Vagina (tissue), 2 donors: ENCODE measurements at regions not wholly inside any gene's neighbourhood (a gene's known extent, or its start where the extent isn't known, plus 50 kb on each side); places are given as distances from the start of the nearest gene placed in this dataset.
"Not testable (repeated sequence)": the region's sequence is repeated elsewhere in the genome, so short reads cannot be mapped to it uniquely, and the experiment has no call there.

Experiments
- DNase-seq, 2 donors: peaks; one replicate each; pipeline ENCODE4 v3.0.0-alpha.2; 2017; ENCODE audit errors: extremely low spot score in 2 of 2
- H3K27ac ChIP-seq: fragments of 200-600 bp; sonication (generic); one replicate; pipeline ENCODE4 v1.5.1; 2019
- H3K27me3 ChIP-seq: fragments of 200-600 bp; sonication (generic); one replicate; pipeline ENCODE4 v1.5.1; 2019
- H3K36me3 ChIP-seq, 2 donors: fragments of 200-600 bp; sonication (generic); one replicate each; pipeline ENCODE4 v1.5.1; 2017 to 2019
- H3K4me1 ChIP-seq: fragments of 200-600 bp; sonication (generic); one replicate; pipeline ENCODE4 v1.5.1; 2019
- H3K4me3 ChIP-seq, 2 donors: fragments of 200-600 bp; sonication (generic); 1 replicate in 1 of 2; 2 replicates in 1 of 2; pipeline ENCODE4 v1.5.1; 2016 to 2019
- H3K9me3 ChIP-seq: fragments of 200-600 bp; sonication (generic); one replicate; pipeline ENCODE4 v1.5.1; 2019
- POLR2A ChIP-seq, 2 donors: fragments of 450-650 bp; IDR thresholded peaks; one replicate each; pipeline ENCODE4 v1.6.1; 2017; ENCODE audit warnings: antibody characterized with exemption in 2 of 2, mild to moderate bottlenecking in 2 of 2, moderate library complexity in 2 of 2
- POLR2AphosphoS5 ChIP-seq, 2 donors: sonication (generic); formaldehyde crosslinking; IDR thresholded peaks; one replicate each; pipeline ENCODE4 v1.9.0; 2017; ENCODE audit warnings: antibody characterized with exemption in 2 of 2, mild to moderate bottlenecking in 2 of 2, low read depth in 1 of 2; ENCODE audit not compliant: insufficient read depth in 1 of 2
- intact Hi-C: fragments of 100-400 bp; cut with DNase I; formaldehyde crosslinking; loops from one replicate; pipeline ENCODE4 v1.15.1; 2023
- TF ChIP-seq, protein P1 (sequence below), 3 experiments: fragments of 450-650 bp in 2 of 3; fragments of 200-600 bp in 1 of 3; sonication (generic) in 1 of 3; IDR thresholded peaks; one replicate each; pipeline ENCODE4 v1.5.1; 2017 to 2019; ENCODE audit warnings: antibody characterized with exemption in 3 of 3, mild to moderate bottlenecking in 2 of 3, moderate library complexity in 2 of 3

DNA sequence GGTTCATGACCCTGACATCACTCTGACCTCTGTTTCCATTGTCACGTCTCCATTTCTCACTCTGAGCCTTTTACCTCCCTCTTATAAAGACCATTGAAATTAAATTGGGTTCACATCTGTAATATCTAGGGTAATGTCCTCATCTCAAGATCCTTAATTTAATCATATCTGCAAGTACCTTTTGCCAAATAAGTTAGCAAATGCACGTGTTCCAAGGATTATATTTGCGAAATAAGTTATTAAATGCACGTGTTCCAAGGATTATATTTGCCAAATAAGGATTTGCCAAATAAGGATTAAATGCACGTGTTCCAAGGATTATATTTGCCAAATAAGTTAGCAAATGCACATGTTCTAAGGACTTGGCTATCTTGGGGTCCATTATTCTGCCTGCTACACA, 938.0 kb downstream of the NLGN4X start:
- Histone ChIP-seq H3K9me3 (no peaks in the 10 kb centered on the region), H3K27ac (no peak overlapping the region), H3K27me3 (no peaks in the 10 kb centered on the region), H3K36me3 (no peaks in the 10 kb centered on the region), H3K4me1 (no peaks in the 10 kb centered on the region), H3K4me3 (no peak overlapping the region)
- TF ChIP-seq, protein P1, sequence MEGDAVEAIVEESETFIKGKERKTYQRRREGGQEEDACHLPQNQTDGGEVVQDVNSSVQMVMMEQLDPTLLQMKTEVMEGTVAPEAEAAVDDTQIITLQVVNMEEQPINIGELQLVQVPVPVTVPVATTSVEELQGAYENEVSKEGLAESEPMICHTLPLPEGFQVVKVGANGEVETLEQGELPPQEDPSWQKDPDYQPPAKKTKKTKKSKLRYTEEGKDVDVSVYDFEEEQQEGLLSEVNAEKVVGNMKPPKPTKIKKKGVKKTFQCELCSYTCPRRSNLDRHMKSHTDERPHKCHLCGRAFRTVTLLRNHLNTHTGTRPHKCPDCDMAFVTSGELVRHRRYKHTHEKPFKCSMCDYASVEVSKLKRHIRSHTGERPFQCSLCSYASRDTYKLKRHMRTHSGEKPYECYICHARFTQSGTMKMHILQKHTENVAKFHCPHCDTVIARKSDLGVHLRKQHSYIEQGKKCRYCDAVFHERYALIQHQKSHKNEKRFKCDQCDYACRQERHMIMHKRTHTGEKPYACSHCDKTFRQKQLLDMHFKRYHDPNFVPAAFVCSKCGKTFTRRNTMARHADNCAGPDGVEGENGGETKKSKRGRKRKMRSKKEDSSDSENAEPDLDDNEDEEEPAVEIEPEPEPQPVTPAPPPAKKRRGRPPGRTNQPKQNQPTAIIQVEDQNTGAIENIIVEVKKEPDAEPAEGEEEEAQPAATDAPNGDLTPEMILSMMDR (IDR thresholded peaks at IDR 0.05) = no peak
- TF ChIP-seq POLR2AphosphoS5 (IDR thresholded peaks at IDR 0.05; ENCODE audit: insufficient read depth in 1 of 2, low read depth in 1 of 2) (no peak), POLR2A (IDR thresholded peaks at IDR 0.05) (no peak)
- DNase-seq = no peak
- intact Hi-C loops = no loop called here

DNA sequence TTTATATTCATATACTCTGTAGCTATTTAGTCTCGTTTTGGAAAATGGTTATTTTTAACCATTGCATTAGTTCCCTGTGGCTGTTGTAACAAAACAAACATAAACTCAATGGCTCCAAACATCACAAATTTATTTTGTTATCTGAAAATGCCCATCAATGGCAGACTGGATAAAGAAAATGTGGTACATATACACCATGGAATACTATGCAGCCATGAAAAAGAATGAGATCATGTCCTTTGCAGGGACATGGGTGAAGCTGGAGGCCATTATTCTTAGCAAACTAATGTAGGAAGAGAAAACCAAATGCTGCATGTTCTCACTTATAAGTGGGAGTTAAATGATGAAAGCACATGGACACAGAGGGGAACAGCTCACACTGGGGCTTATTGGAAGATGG, 938.7 kb downstream of the NLGN4X start:
- H3K4me3 ChIP-seq, H3K27ac ChIP-seq, H3K27me3 ChIP-seq, H3K9me3 ChIP-seq, intact Hi-C loops, H3K36me3 ChIP-seq, DNase-seq, H3K4me1 ChIP-seq: not testable (repeated sequence)

DNA sequence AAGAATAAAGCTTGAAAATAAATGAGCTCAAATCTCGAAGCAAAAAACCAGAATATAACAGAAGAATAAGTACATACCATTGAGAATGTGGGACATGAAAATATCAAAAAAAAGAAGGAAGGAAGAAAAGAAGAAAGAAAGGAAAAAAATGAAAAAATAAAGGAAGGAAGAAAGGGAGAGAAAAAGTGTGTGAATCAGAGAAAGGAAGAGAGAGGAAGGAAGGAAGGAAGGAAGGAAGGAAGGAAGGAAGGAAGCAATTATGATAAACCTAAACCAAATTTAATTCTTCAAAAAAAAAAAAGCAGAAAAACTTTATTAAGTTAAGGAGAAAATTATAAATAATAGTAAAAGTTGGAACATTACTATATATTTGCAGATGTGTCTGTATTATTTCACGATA, 949.8 kb downstream of the NLGN4X start:
- Histone ChIP-seq H3K4me3 (no peak overlapping the region), H3K27me3 (no peaks in the 10 kb centered on the region), H3K36me3 (no peaks in the 10 kb centered on the region), H3K27ac (no peak overlapping the region), H3K9me3 (no peaks in the 10 kb centered on the region), H3K4me1 (no peaks in the 10 kb centered on the region)
- intact Hi-C loops = no loop called here
- DNase-seq = no peak
- TF ChIP-seq, protein P1 (IDR thresholded peaks at IDR 0.05) = no peak
- TF ChIP-seq POLR2AphosphoS5 (IDR thresholded peaks at IDR 0.05; ENCODE audit: insufficient read depth in 1 of 2, low read depth in 1 of 2) = no peak
- TF ChIP-seq POLR2A (IDR thresholded peaks at IDR 0.05) = no peak

DNA sequence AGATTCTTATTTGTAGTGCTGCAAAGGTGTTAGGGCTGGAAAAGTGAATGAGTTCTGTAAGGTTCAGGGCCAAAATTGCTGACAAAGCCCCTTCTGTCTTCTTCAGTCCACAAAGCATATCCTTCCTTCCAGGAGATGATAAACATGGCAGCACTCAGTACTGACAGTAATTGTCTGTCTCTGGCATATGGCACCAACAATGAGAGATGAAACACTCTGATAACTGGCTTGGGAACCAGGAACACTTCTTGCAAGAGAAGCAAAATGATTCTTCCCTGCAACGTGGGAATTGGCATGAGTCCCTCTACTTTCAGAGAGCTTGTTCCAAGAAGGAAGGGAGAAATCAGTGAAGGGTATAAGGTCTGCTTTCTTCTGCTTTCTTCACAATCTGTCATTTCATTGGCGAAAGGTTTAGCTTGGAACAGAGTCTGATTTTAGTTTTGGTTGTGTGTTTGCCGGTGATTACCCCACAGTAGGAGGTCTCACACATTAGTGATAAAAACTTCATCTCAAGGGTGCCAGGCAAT, 963.3 kb downstream of the NLGN4X start:
- intact Hi-C loops = no loop called here
- DNase-seq = no peak
- Histone ChIP-seq H3K36me3 (no peaks in the 10 kb centered on the region), H3K27me3 (no peaks in the 10 kb centered on the region), H3K9me3 (no peaks in the 10 kb centered on the region), H3K4me3 (no peak overlapping the region), H3K27ac (no peak overlapping the region), H3K4me1 (no peaks in the 10 kb centered on the region)
- TF ChIP-seq POLR2A (IDR thresholded peaks at IDR 0.05) = no peak
- TF ChIP-seq, protein P1 (IDR thresholded peaks at IDR 0.05) = no peak
- TF ChIP-seq POLR2AphosphoS5 (IDR thresholded peaks at IDR 0.05; ENCODE audit: insufficient read depth in 1 of 2, low read depth in 1 of 2) = no peak

DNA sequence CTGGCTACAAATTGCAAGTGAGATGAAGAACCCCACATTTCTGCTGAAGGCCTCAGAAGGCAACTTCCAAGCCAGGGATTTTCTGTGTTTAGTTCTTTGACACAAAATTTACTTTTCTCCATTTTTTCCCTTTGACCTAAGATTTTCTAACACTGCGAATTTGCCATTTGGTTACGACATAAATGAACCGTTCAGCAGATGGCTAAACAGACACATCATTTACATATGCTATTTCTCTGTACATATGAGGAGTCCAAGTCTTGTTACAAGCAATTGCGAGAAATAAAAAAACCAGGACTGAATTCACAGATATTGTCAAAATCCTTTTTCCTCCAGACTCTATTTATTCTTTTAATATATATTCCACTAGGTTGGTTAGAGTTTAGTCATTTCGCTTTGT, 978.6 kb downstream of the NLGN4X start:
- DNase-seq = no peak
- Histone ChIP-seq H3K36me3 (no peaks in the 10 kb centered on the region), H3K9me3 (no peaks in the 10 kb centered on the region), H3K4me3 (no peak overlapping the region), H3K4me1 (no peaks in the 10 kb centered on the region), H3K27me3 (no peaks in the 10 kb centered on the region), H3K27ac (no peak overlapping the region)
- TF ChIP-seq POLR2AphosphoS5 (IDR thresholded peaks at IDR 0.05; ENCODE audit: insufficient read depth in 1 of 2, low read depth in 1 of 2) (no peak), POLR2A (IDR thresholded peaks at IDR 0.05) (no peak)
- TF ChIP-seq, protein P1 (IDR thresholded peaks at IDR 0.05) = no peak
- intact Hi-C loops = no loop called here
